ENCODE measurements at regions not wholly inside any gene's neighbourhood (a gene's known extent, or its start where the extent isn't known, plus 50 kb on each side); places are given as distances from the start of the nearest gene placed in this dataset.
"Not testable (repeated sequence)": the region's sequence is repeated elsewhere in the genome, so short reads cannot be mapped to it uniquely, and the experiment has no call there.

- no peak for DNase-seq (ENCODE audit: low read depth, low spot score)
- H3K4me3 ChIP-seq (ENCODE audit: low read length) = no peak overlapping the region
These were observed 272.7 kb upstream of the MVB12B start for GRCh38 chr9:126053913-126054312.

GRCh38 chr9:126055381-126055985 is 271.1 kb upstream of the MVB12B start:
- DNase-seq (ENCODE audit: low read depth, low spot score) = no peak
- no peak overlapping the region for H3K4me3 ChIP-seq (ENCODE audit: low read length)

- no peak for DNase-seq (ENCODE audit: low read depth, low spot score)
- no peak overlapping the region for H3K4me3 ChIP-seq (ENCODE audit: low read length)
These were observed 270.2 kb upstream of the MVB12B start for GRCh38 chr9:126056312-126057021.

- no peak for DNase-seq (ENCODE audit: low read depth, low spot score)
- H3K4me3 ChIP-seq (ENCODE audit: low read length) = no peak overlapping the region
These were observed 269.4 kb upstream of the MVB12B start for GRCh38 chr9:126057121-126057825.

- DNase-seq (ENCODE audit: low read depth, low spot score) = no peak
- no peak overlapping the region for H3K4me3 ChIP-seq (ENCODE audit: low read length)
These were observed 268.6 kb upstream of the MVB12B start for GRCh38 chr9:126058011-126058531.

- DNase-seq (ENCODE audit: low read depth, low spot score) = no peak
These were observed 268.0 kb upstream of the MVB12B start for GRCh38 chr9:126058591-126058990.

GRCh38 chr9:126061575-126061974 is 265.1 kb upstream of the MVB12B start:
- no peak for DNase-seq (ENCODE audit: low read depth, low spot score)
- H3K4me3 ChIP-seq (ENCODE audit: low read length) = no peak overlapping the region

More at GRCh38 chr9:126058591-126058990, 268.0 kb upstream of the MVB12B start:
- H3K4me3 ChIP-seq (ENCODE audit: low read length) = no peak overlapping the region

- no peak for DNase-seq (ENCODE audit: low read depth, low spot score)
These were observed 264.3 kb upstream of the MVB12B start for GRCh38 chr9:126062158-126062886.

GRCh38 chr9:126063326-126063725 is 263.3 kb upstream of the MVB12B start:
- no peak for DNase-seq (ENCODE audit: low read depth, low spot score)
- H3K4me3 ChIP-seq (ENCODE audit: low read length) = no peak overlapping the region

More at GRCh38 chr9:126062158-126062886, 264.3 kb upstream of the MVB12B start:
- no peak overlapping the region for H3K4me3 ChIP-seq (ENCODE audit: low read length)

GRCh38 chr9:126066131-126066530 is 260.5 kb upstream of the MVB12B start:
- no peak for DNase-seq (ENCODE audit: low read depth, low spot score)
- no peak overlapping the region for H3K4me3 ChIP-seq (ENCODE audit: low read length)

- no peak overlapping the region for H3K4me3 ChIP-seq (ENCODE audit: low read length)
- no peak for DNase-seq (ENCODE audit: low read depth, low spot score)
These were observed 259.4 kb upstream of the MVB12B start for GRCh38 chr9:126067031-126067734.

GRCh38 chr9:126068534-126069230 is 257.9 kb upstream of the MVB12B start:
- no peak for DNase-seq (ENCODE audit: low read depth, low spot score)
- no peak overlapping the region for H3K4me3 ChIP-seq (ENCODE audit: low read length)

- H3K4me3 ChIP-seq (ENCODE audit: low read length) = no peak overlapping the region
- DNase-seq (ENCODE audit: low read depth, low spot score) = no peak
These were observed 257.2 kb upstream of the MVB12B start for GRCh38 chr9:126069400-126069955.

GRCh38 chr9:126070058-126070655 is 256.5 kb upstream of the MVB12B start:
- no peak for DNase-seq (ENCODE audit: low read depth, low spot score)
- no peak overlapping the region for H3K4me3 ChIP-seq (ENCODE audit: low read length)

GRCh38 chr9:126071076-126071750 is 255.4 kb upstream of the MVB12B start:
- no peak overlapping the region for H3K4me3 ChIP-seq (ENCODE audit: low read length)
- no peak for DNase-seq (ENCODE audit: low read depth, low spot score)

- H3K4me3 ChIP-seq (ENCODE audit: low read length); DNase-seq (ENCODE audit: low read depth, low spot score): not testable (repeated sequence)
These were observed 249.0 kb upstream of the MVB12B start for GRCh38 chr9:126077656-126078055.

GRCh38 chr9:126080641-126081040 is 246.0 kb upstream of the MVB12B start:
- no peak overlapping the region for H3K4me3 ChIP-seq (ENCODE audit: low read length)
- DNase-seq (ENCODE audit: low read depth, low spot score) = no peak

All from Jurkat, Clone E6-1 (cell line).